Stimulated activated CD4-positive, alpha-beta T cell treated with anti-CD3 and anti-CD28 coated beads, Interleukin-15, amount 100 ng/mL, for 24 hours (primary cell): ENCODE measurements at regions not wholly inside any gene's neighbourhood (a gene's known extent, or its start where the extent isn't known, plus 50 kb on each side); places are given as distances from the start of the nearest gene placed in this dataset.

Source experiments
- DNase-seq: peaks from one replicate; pipeline ENCODE4 v3.0.0-alpha.2; 2020

- no peak for DNase-seq
These were observed 161.7 kb upstream of the SLC39A10 start for GRCh38 chr2:195495351-195495750.

GRCh38 chr2:195494451-195494850 is 162.6 kb upstream of the SLC39A10 start:
- no peak for DNase-seq

- no peak for DNase-seq
These were observed 163.6 kb upstream of the SLC39A10 start for GRCh38 chr2:195493416-195493815.

- DNase-seq = no peak
These were observed 166.7 kb upstream of the SLC39A10 start for GRCh38 chr2:195490319-195490718.

- no peak for DNase-seq
These were observed 167.9 kb upstream of the SLC39A10 start for GRCh38 chr2:195489101-195489500.

- DNase-seq = no peak
These were observed 168.5 kb upstream of the SLC39A10 start for GRCh38 chr2:195488567-195488966.

GRCh38 chr2:195486987-195487644 is 169.9 kb upstream of the SLC39A10 start:
- peak; percentile 6 for DNase-seq

- DNase-seq = no peak
These were observed 170.5 kb upstream of the SLC39A10 start for GRCh38 chr2:195486520-195486919.

- DNase-seq = no peak
These were observed 175.0 kb upstream of the SLC39A10 start for GRCh38 chr2:195482010-195482409.

- no peak for DNase-seq
These were observed 176.9 kb upstream of the SLC39A10 start for GRCh38 chr2:195480121-195480520.

- no peak for DNase-seq
These were observed 177.6 kb upstream of the SLC39A10 start for GRCh38 chr2:195479407-195479806.

- no peak for DNase-seq
These were observed 179.0 kb upstream of the SLC39A10 start for GRCh38 chr2:195477996-195478382.

GRCh38 chr2:195477248-195477995 is 179.6 kb upstream of the SLC39A10 start:
- no peak for DNase-seq

- no peak for DNase-seq
These were observed 181.7 kb upstream of the SLC39A10 start for GRCh38 chr2:195475336-195475735.

- no peak for DNase-seq
These were observed 183.2 kb upstream of the SLC39A10 start for GRCh38 chr2:195473862-195474261.

- DNase-seq = no peak
These were observed 184.4 kb upstream of the SLC39A10 start for GRCh38 chr2:195472501-195473234.

- DNase-seq = no peak
These were observed 185.2 kb upstream of the SLC39A10 start for GRCh38 chr2:195471807-195472206.

GRCh38 chr2:195471163-195471562 is 185.9 kb upstream of the SLC39A10 start:
- no peak for DNase-seq

GRCh38 chr2:195470622-195471021 is 186.4 kb upstream of the SLC39A10 start:
- DNase-seq = no peak

- DNase-seq = no peak
These were observed 188.3 kb upstream of the SLC39A10 start for GRCh38 chr2:195468771-195469170.

GRCh38 chr2:195466427-195466826 is 190.6 kb upstream of the SLC39A10 start:
- DNase-seq = no peak

GRCh38 chr2:195461010-195461409 is 196.0 kb upstream of the SLC39A10 start:
- DNase-seq = no peak

GRCh38 chr2:195458936-195459335 is 198.1 kb upstream of the SLC39A10 start:
- no peak for DNase-seq

- DNase-seq = no peak
These were observed 199.2 kb upstream of the SLC39A10 start for GRCh38 chr2:195457873-195458272.
